SJSA1 (cell line): ENCODE measurements at regions not wholly inside any gene's neighbourhood (a gene's known extent, or its start where the extent isn't known, plus 50 kb on each side); places are given as distances from the start of the nearest gene placed in this dataset.
"Not testable (repeated sequence)": the region's sequence is repeated elsewhere in the genome, so short reads cannot be mapped to it uniquely, and the experiment has no call there.

Experiments
- DNase-seq, 2 experiments: peaks; one replicate each; pipeline ENCODE4 v3.0.0-alpha.2; 2015 to 2020; ENCODE audit warnings: low spot score in 2 of 2, low read depth in 1 of 2
- H3K27ac ChIP-seq: fragments of 250-450 bp; sonication (Bioruptor Pico); 2 replicates; pipeline ENCODE4 v1.5.1; 2020; ENCODE audit warnings: mild to moderate bottlenecking, moderate library complexity
- H3K27me3 ChIP-seq: fragments of 250-450 bp; sonication (Bioruptor Pico); replicated peaks from 2 replicates; pipeline ENCODE4 v1.5.1; 2020; ENCODE audit warnings: mild to moderate bottlenecking, moderate library complexity
- H3K36me3 ChIP-seq: fragments of 250-450 bp; sonication (Bioruptor Pico); 2 replicates; pipeline ENCODE4 v1.5.1; 2020; ENCODE audit warnings: mild to moderate bottlenecking
- H3K4me1 ChIP-seq: fragments of 250-450 bp; sonication (Bioruptor Pico); replicated peaks from 2 replicates; pipeline ENCODE4 v1.6.1; 2021; ENCODE audit warnings: mild to moderate bottlenecking
- H3K4me3 ChIP-seq: fragments of 250-450 bp; sonication (Bioruptor Pico); 2 replicates; pipeline ENCODE4 v1.5.1; 2020; ENCODE audit warnings: mild to moderate bottlenecking
- H3K9me3 ChIP-seq: fragments of 250-450 bp; sonication (Bioruptor Pico); replicated peaks from 2 replicates; pipeline ENCODE4 v1.5.1; 2020; ENCODE audit warnings: mild to moderate bottlenecking

DNA sequence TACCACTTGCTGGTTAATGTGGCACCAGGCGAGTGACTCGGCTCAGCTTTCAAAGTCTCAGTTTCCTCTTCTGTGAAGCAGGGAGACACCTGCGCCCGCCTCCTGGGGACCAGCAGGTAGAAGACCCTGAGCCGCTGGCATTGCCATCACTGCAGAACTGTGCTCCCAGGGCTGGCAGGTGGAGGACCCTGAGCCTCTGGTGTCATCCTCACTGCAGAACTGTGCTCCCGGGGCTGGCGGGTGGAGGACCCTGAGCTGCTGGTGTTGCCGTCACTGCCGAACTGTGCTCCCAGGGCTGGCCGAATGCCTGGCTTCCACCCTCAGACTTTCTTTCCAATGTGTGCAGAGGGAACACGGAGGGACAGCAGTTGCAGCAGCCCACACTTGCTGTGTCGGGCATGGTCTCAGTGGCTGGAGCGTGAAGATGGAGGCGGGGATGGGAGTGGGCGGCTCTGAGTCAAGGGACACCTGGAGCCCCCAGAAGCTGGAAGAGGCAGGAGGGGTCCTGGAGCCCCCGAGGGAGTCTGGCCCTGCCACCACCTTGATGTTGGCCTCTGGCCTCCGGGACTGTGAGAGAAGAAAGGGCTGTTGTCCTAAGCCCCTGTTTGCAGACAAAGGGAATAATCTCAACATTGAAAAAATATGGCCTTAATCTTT lies 75.8 kb upstream of the METTL9 start:
- H3K9me3 ChIP-seq, result no peaks in the 10 kb centered on the region
- no peak for DNase-seq
- peaks cover 19% of the 10 kb centered on the region for H3K4me1 ChIP-seq
- peaks cover 11% of the 10 kb centered on the region for H3K36me3 ChIP-seq
- H3K27me3 ChIP-seq, result no peaks in the 10 kb centered on the region
- H3K4me3 ChIP-seq, result no peak overlapping the region
- H3K27ac ChIP-seq, result no peak overlapping the region

- H3K27ac ChIP-seq, result no peak overlapping the region
- peaks cover 9% of the 10 kb centered on the region for H3K36me3 ChIP-seq
- DNase-seq, result no peak
- H3K9me3 ChIP-seq, result no peaks in the 10 kb centered on the region
- peaks cover 19% of the 10 kb centered on the region for H3K4me1 ChIP-seq
- no peak overlapping the region for H3K4me3 ChIP-seq
- no peaks in the 10 kb centered on the region for H3K27me3 ChIP-seq
Measured at GRCh38 chr16:21524068-21524751, 75.2 kb upstream of the METTL9 start.

GRCh38 chr16:21524752-21525028 lies 74.7 kb upstream of the METTL9 start:
- not testable (repeated sequence) for DNase-seq, H3K27me3 ChIP-seq, H3K27ac ChIP-seq

DNA sequence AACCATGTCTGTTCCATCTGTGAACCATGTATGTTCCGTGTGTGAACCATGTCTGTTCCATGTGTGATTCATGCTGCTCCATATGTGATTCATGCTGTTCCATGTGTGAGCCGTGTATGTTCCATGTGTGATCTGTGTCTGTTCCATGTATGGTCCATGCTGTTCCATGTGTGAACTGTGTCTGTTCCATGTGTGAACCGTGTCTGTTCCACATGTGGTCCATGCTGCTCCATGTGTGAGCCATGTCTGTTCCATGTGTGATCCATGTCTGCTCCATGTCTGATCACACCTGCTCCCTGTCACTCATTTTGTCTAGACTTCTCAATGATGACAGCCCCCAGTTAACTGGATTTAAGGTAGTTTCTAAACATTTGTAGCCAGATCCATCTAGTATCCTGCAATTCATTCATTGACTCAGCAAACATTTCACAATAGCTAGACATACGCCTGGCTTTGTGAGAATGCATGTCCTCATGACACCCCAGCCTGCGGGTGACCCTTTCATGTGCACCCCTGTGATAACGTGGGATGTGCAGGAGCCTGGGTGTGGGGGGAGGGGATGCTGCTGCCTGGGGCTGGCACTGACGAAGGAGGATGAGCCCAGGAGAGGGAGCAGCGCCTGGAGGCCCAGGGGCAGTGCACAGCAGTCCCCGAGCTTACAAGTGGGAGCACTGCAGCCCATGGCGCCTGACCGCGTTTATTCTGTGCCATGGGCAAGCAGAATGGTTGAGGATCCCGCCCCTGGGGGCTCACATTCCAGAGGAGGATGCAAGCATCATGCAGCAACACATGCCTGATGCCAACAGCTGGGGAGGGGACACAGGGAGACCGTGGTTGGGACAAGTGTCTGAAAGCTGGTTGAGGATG lies 74.1 kb upstream of the METTL9 start:
- H3K27ac ChIP-seq, H3K36me3 ChIP-seq, H3K4me3 ChIP-seq, H3K27me3 ChIP-seq, DNase-seq, H3K9me3 ChIP-seq: not testable (repeated sequence)
- H3K4me1 ChIP-seq, result peaks cover 18% of the 10 kb centered on the region

More at GRCh38 chr16:21524752-21525028, 74.7 kb upstream of the METTL9 start:
- H3K36me3 ChIP-seq, H3K4me3 ChIP-seq, H3K9me3 ChIP-seq: not testable (repeated sequence)
- peaks cover 19% of the 10 kb centered on the region for H3K4me1 ChIP-seq

DNA sequence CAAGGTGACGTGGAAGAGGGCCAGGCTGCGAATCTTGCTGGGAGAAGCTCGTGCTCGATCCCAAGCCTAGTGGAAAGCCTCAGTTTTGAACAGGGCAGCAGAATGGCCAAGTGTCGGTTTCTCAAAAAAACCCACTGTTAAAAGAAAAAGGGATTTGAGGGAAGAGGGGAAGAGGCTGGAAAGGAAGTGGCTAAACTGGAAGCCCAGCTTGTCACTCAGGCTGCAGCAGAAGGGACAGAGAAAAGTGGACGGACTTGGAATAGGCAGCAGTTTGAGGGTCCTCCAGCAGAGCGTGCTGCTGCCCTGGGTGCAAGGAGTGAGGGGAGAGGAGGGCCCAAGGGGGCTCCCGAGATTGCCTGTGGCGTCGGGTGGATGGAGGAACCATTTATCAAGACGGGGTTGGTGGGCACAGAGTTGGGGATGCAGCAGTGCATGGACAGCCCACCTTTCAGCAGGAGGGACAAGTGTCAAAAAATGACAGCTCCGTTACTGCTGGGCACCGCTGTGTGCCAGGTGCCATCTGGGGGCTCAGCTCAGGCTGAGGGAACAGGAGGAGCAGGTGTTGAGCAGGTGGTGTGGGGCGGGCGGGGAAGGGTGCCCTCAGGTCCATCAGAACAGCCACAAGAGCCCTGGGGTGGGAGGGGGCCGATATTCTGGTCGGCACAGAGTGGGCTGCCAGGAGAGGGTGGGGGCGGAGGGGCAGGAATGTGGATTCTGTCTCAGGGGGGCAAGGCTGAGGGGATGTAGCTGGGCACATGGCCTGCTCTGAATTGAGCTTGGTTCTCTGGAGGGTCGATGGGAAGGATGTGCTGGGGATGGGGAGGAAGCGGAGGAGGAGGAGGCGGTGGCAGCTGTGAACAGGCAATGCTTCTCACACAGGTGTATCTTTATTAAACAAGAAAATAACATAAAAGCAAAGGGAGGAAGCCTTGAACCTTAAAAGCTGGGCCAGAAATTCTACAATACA lies 73.1 kb upstream of the METTL9 start:
- not testable (repeated sequence) for H3K27ac ChIP-seq, DNase-seq, H3K36me3 ChIP-seq, H3K9me3 ChIP-seq, H3K4me1 ChIP-seq, H3K27me3 ChIP-seq, H3K4me3 ChIP-seq

- Histone ChIP-seq H3K4me3 (no peak overlapping the region), H3K27me3 (no peaks in the 10 kb centered on the region), H3K9me3 (no peaks in the 10 kb centered on the region), H3K36me3 (no peaks in the 10 kb centered on the region), H3K4me1 (0 out of 2 replicates have a peak, but pooled peaks cover 3% of the 10 kb centered on the region), H3K27ac (no peak overlapping the region)
- no peak for DNase-seq
Measured at GRCh38 chr16:21526923-21527807, 72.2 kb upstream of the METTL9 start.

GRCh38 chr16:21529060-21529658 lies 70.2 kb upstream of the METTL9 start:
- not testable (repeated sequence) for DNase-seq, H3K4me1 ChIP-seq, H3K9me3 ChIP-seq, H3K27me3 ChIP-seq, H3K36me3 ChIP-seq, H3K4me3 ChIP-seq, H3K27ac ChIP-seq

GRCh38 chr16:21530729-21531383 lies 68.5 kb upstream of the METTL9 start:
- H3K36me3 ChIP-seq, H3K9me3 ChIP-seq, DNase-seq, H3K4me1 ChIP-seq, H3K27ac ChIP-seq, H3K4me3 ChIP-seq, H3K27me3 ChIP-seq: not testable (repeated sequence)

DNA sequence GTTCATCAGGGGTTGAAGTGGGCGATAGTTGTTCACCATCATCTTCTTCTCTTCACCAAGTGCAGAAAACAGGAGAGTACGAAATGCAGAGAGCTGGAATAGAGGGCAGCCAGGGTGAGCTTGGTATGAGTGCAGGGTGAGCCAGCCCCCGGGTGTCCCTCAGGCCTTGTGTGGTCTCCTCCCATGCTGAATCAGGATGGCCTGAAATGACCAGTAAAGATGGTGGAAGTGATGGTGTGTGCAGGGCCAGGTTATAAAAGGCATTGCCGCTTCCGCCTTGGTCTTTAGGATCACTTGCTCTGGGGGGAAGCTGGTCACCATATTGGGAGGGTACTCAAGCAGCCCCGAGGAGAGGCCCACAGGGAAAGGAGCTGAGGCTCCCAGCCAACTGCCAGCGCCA lies 66.4 kb upstream of the METTL9 start:
- H3K27ac ChIP-seq, H3K4me1 ChIP-seq, H3K27me3 ChIP-seq, H3K36me3 ChIP-seq, DNase-seq, H3K4me3 ChIP-seq, H3K9me3 ChIP-seq: not testable (repeated sequence)

DNA sequence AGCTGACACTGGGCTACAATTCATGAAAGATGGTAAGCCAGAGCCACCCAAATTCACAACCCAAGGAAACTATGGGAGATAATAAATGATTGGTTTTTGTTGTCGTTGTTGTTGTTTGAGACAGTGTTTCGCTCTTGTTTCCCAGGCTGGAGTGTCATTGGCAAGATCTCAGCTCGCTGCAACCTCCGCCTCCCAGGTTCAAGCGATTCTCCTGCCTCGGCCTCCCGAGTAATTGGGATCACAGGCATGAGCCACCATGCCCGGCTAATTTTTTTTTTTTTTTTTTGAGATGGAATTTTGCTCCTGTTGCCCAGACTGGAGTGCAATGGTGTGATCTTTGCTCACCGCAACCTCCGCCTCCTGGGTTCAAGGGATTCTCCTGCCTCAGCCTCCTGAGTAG lies 65.9 kb upstream of the METTL9 start:
- H3K4me3 ChIP-seq, H3K27ac ChIP-seq, H3K4me1 ChIP-seq, H3K27me3 ChIP-seq, H3K36me3 ChIP-seq, DNase-seq, H3K9me3 ChIP-seq: not testable (repeated sequence)

- not testable (repeated sequence) for H3K36me3 ChIP-seq, H3K27ac ChIP-seq, H3K9me3 ChIP-seq, DNase-seq, H3K4me1 ChIP-seq, H3K27me3 ChIP-seq, H3K4me3 ChIP-seq
Measured at GRCh38 chr16:21534561-21534960, 64.8 kb upstream of the METTL9 start.

DNA sequence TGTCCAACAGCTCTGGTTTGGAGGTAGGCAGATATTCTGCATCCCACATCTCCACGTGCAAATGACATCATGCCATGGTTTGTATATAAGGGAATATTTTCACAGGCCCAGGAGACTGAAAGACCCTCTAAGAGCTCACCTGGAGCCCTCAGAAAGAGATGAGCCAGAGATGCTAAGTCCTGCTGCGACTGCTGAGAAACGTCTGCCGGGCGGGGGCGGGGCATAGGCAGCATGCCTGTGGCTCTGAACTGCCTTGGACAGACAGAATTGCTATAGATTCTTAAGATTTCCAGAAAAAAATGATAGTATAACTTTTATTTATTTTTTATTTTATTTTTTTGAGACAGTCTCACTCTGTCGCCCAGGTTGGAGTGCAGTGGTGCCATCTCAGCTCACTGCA lies 64.2 kb upstream of the METTL9 start:
- not testable (repeated sequence) for H3K27ac ChIP-seq, DNase-seq, H3K4me3 ChIP-seq, H3K9me3 ChIP-seq, H3K36me3 ChIP-seq, H3K4me1 ChIP-seq, H3K27me3 ChIP-seq
